SH-SY5Y (cell line): ENCODE measurements at regions not wholly inside any gene's neighbourhood (a gene's known extent, or its start where the extent isn't known, plus 50 kb on each side); places are given as distances from the start of the nearest gene placed in this dataset.

Experiments used
- GATA2 ChIP-seq: IDR thresholded peaks from 2 replicates; pipeline ENCODE4 v1.6.1; 2011; ENCODE audit warnings: mild to moderate bottlenecking, low read depth, low read length
- GATA3 ChIP-seq: IDR thresholded peaks from 2 replicates; pipeline ENCODE4 v1.6.1; 2011; ENCODE audit warnings: low read depth, mild to moderate bottlenecking, low read length, moderate library complexity

DNA sequence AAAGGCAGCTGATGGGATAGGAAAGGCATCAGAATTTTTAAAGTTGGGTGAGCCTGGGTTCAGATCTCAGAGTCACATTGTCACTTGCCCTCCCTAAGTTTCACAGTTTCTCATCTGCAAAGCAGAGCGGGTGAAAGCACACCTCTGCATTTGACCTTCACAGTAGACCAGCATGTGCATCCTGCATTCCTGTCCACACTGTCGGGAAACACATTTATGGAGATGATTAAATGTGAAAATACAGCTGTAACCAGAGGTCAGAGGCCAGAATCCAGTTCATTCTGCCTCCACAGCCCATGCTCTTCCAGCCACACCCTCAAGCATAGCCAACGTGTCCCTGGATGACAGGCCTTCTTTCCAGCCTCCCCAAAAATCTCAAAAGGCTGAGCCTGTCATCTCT, 392.0 kb upstream of the MYT1L start:
- no peak for TF ChIP-seq GATA2
- TF ChIP-seq GATA3, result no peak
